ENCODE measurements at regions not wholly inside any gene's neighbourhood (a gene's known extent, or its start where the extent isn't known, plus 50 kb on each side); places are given as distances from the start of the nearest gene placed in this dataset.

- TF ChIP-seq REST (IDR thresholded peaks at IDR 0.05; ENCODE audit: unreplicated experiment), result no peak
- TF ChIP-seq JUNB (IDR thresholded peaks at IDR 0.05; ENCODE audit: unreplicated experiment), result no peak
- no peak for TF ChIP-seq ZNF462 (CRISPR knock-in tag; IDR thresholded peaks at IDR 0.05)
- no peak for TF ChIP-seq NANOG (IDR thresholded peaks at IDR 0.05; ENCODE audit: borderline replicate concordance)
These were observed 327.4 kb upstream of the MAN1A1 start (continued) for GRCh38 chr6:119676961-119677360.

GRCh38 chr6:119676230-119676629 lies 326.7 kb upstream of the MAN1A1 start:
- no peak overlapping the region for H3K4me3 ChIP-seq
- no peaks in the 10 kb centered on the region for H4K20me1 ChIP-seq (replicated peaks; ENCODE audit: insufficient read depth)
- no peak overlapping the region for H3K27ac Mint-ChIP-seq
- H3K36me3 ChIP-seq (ENCODE audit: insufficient read depth), result no peaks in the 10 kb centered on the region
- H2AFZ ChIP-seq, result no peak overlapping the region
- ATAC-seq (no peak), DNase-seq (ENCODE audit: low spot score) (no peak)
- no peaks in the 10 kb centered on the region for H3K36me3 Mint-ChIP-seq (ENCODE audit: low read depth)
- H3K27ac ChIP-seq (ENCODE audit: low read depth), result no peak overlapping the region
- H3K27me3 ChIP-seq (ENCODE audit: insufficient read depth), result no peaks in the 10 kb centered on the region
- H3K4me1 Mint-ChIP-seq, result peaks cover 24% of the 10 kb centered on the region
- H3K4me1 ChIP-seq (ENCODE audit: insufficient read depth), result peaks cover 15% of the 10 kb centered on the region
- peaks cover 6% of the 10 kb centered on the region for H3K9me2 ChIP-seq (ENCODE audit: insufficient read depth)
- H3K79me2 ChIP-seq (replicated peaks; ENCODE audit: insufficient read depth), result no peaks in the 10 kb centered on the region
- no peak overlapping the region for H3K4me3 Mint-ChIP-seq
- H3K27me3 Mint-ChIP-seq (ENCODE audit: insufficient read depth, low read depth, poor library complexity), result peaks cover 2% of the 10 kb centered on the region
- no peaks in the 10 kb centered on the region for H3F3A ChIP-seq (replicated peaks; ENCODE audit: low read depth)
- no peak overlapping the region for H3K4me2 ChIP-seq
- no peaks in the 10 kb centered on the region for H3K9me3 Mint-ChIP-seq
- TF ChIP-seq CTCF (conservative IDR thresholded peaks at IDR 0.05; ENCODE audit: low read depth in 2 of 2), result no peak
